Uterus (tissue), 3 donors: ENCODE measurements at regions not wholly inside any gene's neighbourhood (a gene's known extent, or its start where the extent isn't known, plus 50 kb on each side); places are given as distances from the start of the nearest gene placed in this dataset.

ENCODE experiments used
- DNase-seq, 2 donors: peaks; one replicate each; pipeline ENCODE4 v3.0.0-alpha.2; 2019 to 2020
- H3K27ac ChIP-seq, 2 donors: fragments of 200-600 bp; sonication (generic); 1 replicate in 1 of 2; 2 replicates in 1 of 2; pipeline ENCODE4 v1.5.1; 2016 to 2018
- H3K27me3 ChIP-seq, 2 donors: fragments of 200-600 bp; sonication (generic); one replicate each; pipeline ENCODE4 v1.5.1; 2018 to 2019; ENCODE audit warnings: control low read depth in 1 of 2
- H3K36me3 ChIP-seq, 2 donors: fragments of 200-600 bp; sonication (generic); one replicate each; pipeline ENCODE4 v1.5.1; 2019; ENCODE audit warnings: control low read depth in 1 of 2
- H3K4me1 ChIP-seq, 2 donors: fragments of 200-600 bp; sonication (generic); one replicate each; pipeline ENCODE4 v1.5.1; 2018 to 2019; ENCODE audit warnings: control low read depth in 1 of 2
- H3K4me3 ChIP-seq, 2 donors: fragments of 200-600 bp; sonication (generic); 1 replicate in 1 of 2; 2 replicates in 1 of 2; pipeline ENCODE4 v1.5.1; 2018 to 2019; ENCODE audit warnings: mild to moderate bottlenecking in 1 of 2
- H3K9me3 ChIP-seq, 2 donors: fragments of 200-600 bp; sonication (generic); one replicate each; pipeline ENCODE4 v1.5.1; 2019; ENCODE audit warnings: control low read depth in 1 of 2
- POLR2A ChIP-seq, 2 donors: fragments of 450-650 bp; IDR thresholded peaks; one replicate each; pipeline ENCODE4 v1.6.1; 2016; ENCODE audit warnings: antibody characterized with exemption in 2 of 2, mild to moderate bottlenecking in 1 of 2, moderate library complexity in 1 of 2
- intact Hi-C: fragments of 100-400 bp; cut with DNase I; formaldehyde crosslinking; loops from one replicate; pipeline ENCODE4 v1.15.1; 2023; ENCODE audit warnings: low total_unique reads
- TF ChIP-seq, protein P1 (sequence below), 4 experiments: fragments of 200-600 bp in 2 of 4; fragments of 450-650 bp in 2 of 4; sonication (generic) in 2 of 4; IDR thresholded peaks; one replicate each; pipeline ENCODE4 v1.5.1; 2016 to 2019; ENCODE audit warnings: antibody characterized with exemption in 4 of 4, mild to moderate bottlenecking in 2 of 4, moderate library complexity in 1 of 4
- donor health status: DM: yes; HTN: yes; CAD: no.

DNA sequence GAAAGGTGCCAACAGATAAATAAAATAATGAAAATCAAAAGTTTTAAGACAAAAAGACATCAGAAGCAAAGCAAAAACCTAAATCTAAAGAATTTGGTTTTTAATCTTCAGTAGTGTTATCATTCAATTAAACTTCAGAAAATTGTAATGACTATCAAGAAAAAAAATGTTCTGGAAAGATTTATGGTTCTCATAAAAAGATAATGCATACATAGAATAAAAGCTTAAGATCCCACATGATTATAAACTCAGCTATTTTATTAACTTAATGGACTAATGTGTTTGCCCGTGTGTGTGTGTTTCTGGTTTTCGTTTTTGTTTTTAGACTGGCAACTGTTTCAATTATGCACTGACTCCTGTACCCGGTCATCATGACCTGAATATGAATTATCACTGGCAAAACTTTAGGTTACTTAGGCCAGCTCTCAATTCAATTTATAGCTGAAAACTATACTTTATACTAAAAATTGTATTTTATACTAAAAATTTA is 217.5 kb upstream of the DKK2 start:
- Histone ChIP-seq H3K27me3 (no peaks in the 10 kb centered on the region), H3K4me3 (no peak overlapping the region), H3K4me1 (no peaks in the 10 kb centered on the region), H3K36me3 (no peaks in the 10 kb centered on the region), H3K9me3 (no peaks in the 10 kb centered on the region), H3K27ac (no peak overlapping the region)
- intact Hi-C loops: no loop called here
- no peak for DNase-seq
- no peak for TF ChIP-seq POLR2A (IDR thresholded peaks at IDR 0.05)

DNA sequence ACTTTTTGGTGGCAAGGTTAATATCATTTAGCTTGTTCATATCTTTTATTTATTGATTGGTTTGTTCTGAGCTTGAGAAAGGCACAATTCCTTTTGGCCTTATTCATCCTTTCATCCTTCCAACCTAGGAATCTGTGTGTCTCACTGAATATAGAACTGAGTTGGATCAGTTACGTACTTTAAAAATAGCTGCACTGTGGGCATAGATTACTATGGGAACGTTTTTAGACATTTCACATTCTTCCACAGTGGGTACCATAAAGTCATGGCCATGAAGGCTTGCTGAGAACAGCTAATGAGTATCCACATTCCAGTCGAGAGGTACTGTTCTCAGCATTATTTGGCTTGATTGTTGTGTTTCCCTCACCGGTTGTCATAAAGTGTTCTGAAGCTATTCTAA is 217.0 kb upstream of the DKK2 start:
- no peaks in the 10 kb centered on the region for H3K36me3 ChIP-seq
- H3K27me3 ChIP-seq: no peaks in the 10 kb centered on the region
- TF ChIP-seq, protein P1, sequence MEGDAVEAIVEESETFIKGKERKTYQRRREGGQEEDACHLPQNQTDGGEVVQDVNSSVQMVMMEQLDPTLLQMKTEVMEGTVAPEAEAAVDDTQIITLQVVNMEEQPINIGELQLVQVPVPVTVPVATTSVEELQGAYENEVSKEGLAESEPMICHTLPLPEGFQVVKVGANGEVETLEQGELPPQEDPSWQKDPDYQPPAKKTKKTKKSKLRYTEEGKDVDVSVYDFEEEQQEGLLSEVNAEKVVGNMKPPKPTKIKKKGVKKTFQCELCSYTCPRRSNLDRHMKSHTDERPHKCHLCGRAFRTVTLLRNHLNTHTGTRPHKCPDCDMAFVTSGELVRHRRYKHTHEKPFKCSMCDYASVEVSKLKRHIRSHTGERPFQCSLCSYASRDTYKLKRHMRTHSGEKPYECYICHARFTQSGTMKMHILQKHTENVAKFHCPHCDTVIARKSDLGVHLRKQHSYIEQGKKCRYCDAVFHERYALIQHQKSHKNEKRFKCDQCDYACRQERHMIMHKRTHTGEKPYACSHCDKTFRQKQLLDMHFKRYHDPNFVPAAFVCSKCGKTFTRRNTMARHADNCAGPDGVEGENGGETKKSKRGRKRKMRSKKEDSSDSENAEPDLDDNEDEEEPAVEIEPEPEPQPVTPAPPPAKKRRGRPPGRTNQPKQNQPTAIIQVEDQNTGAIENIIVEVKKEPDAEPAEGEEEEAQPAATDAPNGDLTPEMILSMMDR (IDR thresholded peaks at IDR 0.05): no peak
- TF ChIP-seq POLR2A (IDR thresholded peaks at IDR 0.05): no peak
- DNase-seq: no peak
- no peaks in the 10 kb centered on the region for H3K9me3 ChIP-seq
- H3K4me1 ChIP-seq: no peaks in the 10 kb centered on the region
- no peak overlapping the region for H3K27ac ChIP-seq
- H3K4me3 ChIP-seq: no peak overlapping the region
- intact Hi-C loops: no loop called here

DNA sequence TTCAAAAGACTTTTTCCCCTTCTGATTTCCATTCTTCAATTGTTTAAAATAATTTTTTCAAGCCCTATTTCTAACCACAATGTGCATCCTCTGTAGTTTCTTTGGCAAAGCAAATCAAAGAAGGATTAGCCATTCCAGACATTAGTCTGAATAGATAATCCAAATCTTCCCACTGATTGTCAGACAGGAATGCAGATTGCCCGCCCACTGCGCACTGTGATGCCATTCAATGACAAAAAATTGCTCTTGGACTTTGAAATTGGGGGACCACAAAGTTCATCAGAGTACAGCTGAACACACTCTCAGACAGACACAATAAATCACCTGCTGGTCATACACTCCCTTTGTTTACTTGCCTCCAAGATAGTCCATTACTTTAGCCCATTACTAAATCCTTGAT is 216.5 kb upstream of the DKK2 start:
- TF ChIP-seq POLR2A (IDR thresholded peaks at IDR 0.05): no peak
- TF ChIP-seq, protein P1 (IDR thresholded peaks at IDR 0.05): no peak
- no peak overlapping the region for H3K4me3 ChIP-seq
- H3K4me1 ChIP-seq: no peaks in the 10 kb centered on the region
- H3K9me3 ChIP-seq: no peaks in the 10 kb centered on the region
- H3K27ac ChIP-seq: no peak overlapping the region
- intact Hi-C loops: no loop called here
- H3K27me3 ChIP-seq: no peaks in the 10 kb centered on the region
- DNase-seq: no peak
- no peaks in the 10 kb centered on the region for H3K36me3 ChIP-seq

DNA sequence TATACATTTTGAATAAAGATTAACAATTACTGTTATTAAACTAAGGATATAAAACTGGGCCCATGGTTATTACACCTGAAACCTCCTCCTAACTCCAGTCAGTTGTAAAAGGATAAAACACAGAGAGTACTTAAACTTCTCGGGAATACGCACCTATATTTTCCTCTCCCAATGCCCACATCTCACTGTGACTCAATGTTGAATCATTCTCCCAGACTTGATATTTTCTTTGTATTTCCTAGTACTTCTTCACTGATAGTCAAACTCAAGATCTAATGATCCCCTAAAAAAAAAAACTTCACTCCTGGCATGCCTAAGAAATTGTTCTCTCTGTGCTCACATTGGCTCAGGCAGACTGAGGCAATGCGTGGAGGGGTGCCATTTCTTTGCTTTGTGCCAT is 212.5 kb upstream of the DKK2 start:
- no peaks in the 10 kb centered on the region for H3K36me3 ChIP-seq
- H3K27me3 ChIP-seq: no peaks in the 10 kb centered on the region
- no peak for DNase-seq
- H3K9me3 ChIP-seq: no peaks in the 10 kb centered on the region
- H3K4me1 ChIP-seq: peaks cover 1 to 3% of the 10 kb centered on the region in 2 donors
- H3K27ac ChIP-seq: no peak overlapping the region
- intact Hi-C loops: no loop called here
- no peak overlapping the region for H3K4me3 ChIP-seq
- TF ChIP-seq, protein P1 (IDR thresholded peaks at IDR 0.05): no peak
- TF ChIP-seq POLR2A (IDR thresholded peaks at IDR 0.05): no peak

DNA sequence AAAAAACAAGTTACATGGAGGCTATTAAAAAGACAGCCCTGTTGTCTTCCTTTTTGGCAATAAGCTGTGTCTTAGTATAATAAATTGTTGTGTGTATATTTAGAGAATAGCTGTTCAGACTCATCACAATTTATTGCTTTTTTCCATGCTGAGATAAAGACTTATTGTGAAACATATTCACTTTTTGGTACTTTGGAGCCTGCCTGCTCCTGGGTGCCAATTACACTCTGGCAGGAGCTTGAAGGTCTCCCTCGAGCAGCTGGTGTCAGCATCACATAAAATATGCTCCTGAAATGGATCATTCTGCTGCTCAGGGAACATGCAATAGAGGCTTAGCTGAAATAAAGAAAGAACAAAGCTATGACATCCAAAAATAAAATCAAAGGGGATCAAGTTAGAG is 211.6 kb upstream of the DKK2 start:
- intact Hi-C loops: no loop called here
- Histone ChIP-seq H3K4me1 (peaks cover 3 to 4% of the 10 kb centered on the region in 2 donors), H3K36me3 (no peaks in the 10 kb centered on the region), H3K27ac (peak overlapping the region in 1 of 2 donors; percentile 43), H3K27me3 (no peaks in the 10 kb centered on the region), H3K9me3 (no peaks in the 10 kb centered on the region), H3K4me3 (no peak overlapping the region)
- DNase-seq: peak; percentile 57 to 62
- TF ChIP-seq, protein P1 (IDR thresholded peaks at IDR 0.05): no peak
- no peak for TF ChIP-seq POLR2A (IDR thresholded peaks at IDR 0.05)

DNA sequence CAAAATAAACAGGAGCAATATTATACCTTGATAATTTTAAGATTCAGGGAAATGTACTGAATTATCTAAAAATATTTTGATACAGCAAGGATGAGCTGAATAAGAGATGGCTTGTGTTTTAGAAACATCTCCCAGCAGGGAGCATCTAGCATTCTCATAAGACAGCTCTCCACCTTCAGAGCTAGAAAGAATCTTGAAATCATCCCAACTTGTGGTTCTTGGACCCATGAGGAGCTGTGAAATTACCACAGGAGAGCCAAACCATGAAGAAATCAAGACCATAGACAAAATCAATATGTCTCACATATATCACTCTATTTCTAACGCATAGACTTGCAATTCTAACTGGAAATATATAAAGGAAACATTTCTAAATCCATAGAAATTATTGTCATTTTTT is 210.6 kb upstream of the DKK2 start:
- intact Hi-C loops: no loop called here
- Histone ChIP-seq H3K27ac (peak overlapping the region in 1 of 2 donors; percentile 43), H3K4me3 (no peak overlapping the region), H3K36me3 (no peaks in the 10 kb centered on the region), H3K27me3 (no peaks in the 10 kb centered on the region), H3K4me1 (peaks cover 3 to 4% of the 10 kb centered on the region in 2 donors), H3K9me3 (no peaks in the 10 kb centered on the region)
- DNase-seq: no peak
- TF ChIP-seq, protein P1 (IDR thresholded peaks at IDR 0.05): no peak
- TF ChIP-seq POLR2A (IDR thresholded peaks at IDR 0.05): no peak
